ENCODE measurements at regions not wholly inside any gene's neighbourhood (a gene's known extent, or its start where the extent isn't known, plus 50 kb on each side); places are given as distances from the start of the nearest gene placed in this dataset.

- H2BK5ac ChIP-seq (ENCODE audit: low read depth, low read length), result no peak overlapping the region
- TF ChIP-seq, protein P1, sequence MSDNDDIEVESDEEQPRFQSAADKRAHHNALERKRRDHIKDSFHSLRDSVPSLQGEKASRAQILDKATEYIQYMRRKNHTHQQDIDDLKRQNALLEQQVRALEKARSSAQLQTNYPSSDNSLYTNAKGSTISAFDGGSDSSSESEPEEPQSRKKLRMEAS (IDR thresholded peaks at IDR 0.05), result no peak
- TF ChIP-seq SUZ12 (IDR thresholded peaks at IDR 0.05; ENCODE audit: low read length) (no peak), USF2 (IDR thresholded peaks at IDR 0.05; ENCODE audit: low read length) (no peak), JUN (IDR thresholded peaks at IDR 0.05; ENCODE audit: low read depth, low read length) (no peak), HDAC2 (IDR thresholded peaks at IDR 0.05; ENCODE audit: borderline replicate concordance in 1 of 2, low read depth in 2 of 2, low read length in 2 of 2) (no peak)
- FAIRE-seq (no peak), DNase-seq (ENCODE audit: low read depth in 1 of 2, low spot score in 2 of 2) (no peak)
- H2BK12ac ChIP-seq (ENCODE audit: low read depth, low read length), result no peak overlapping the region
- H4K20me1 ChIP-seq (replicated peaks in 1 of 2; ENCODE audit: control insufficient read depth in 1 of 2, insufficient read depth in 2 of 2, low read length in 2 of 2), result no peaks in the 10 kb centered on the region
- H3K36me3 ChIP-seq (ENCODE audit: control insufficient read depth in 2 of 4, insufficient read depth in 4 of 4, low read length in 3 of 4), result no peaks in the 10 kb centered on the region
- H3K79me2 ChIP-seq (ENCODE audit: control insufficient read depth in 1 of 2, insufficient read depth in 2 of 2, low read length in 2 of 2), result no peaks in the 10 kb centered on the region
- no peak overlapping the region for H2AK5ac ChIP-seq (ENCODE audit: low read depth, low read length)
- no peak overlapping the region for H3K4ac ChIP-seq (replicated peaks; ENCODE audit: insufficient read length, low read depth, low read length)
- no peak overlapping the region for H4K8ac ChIP-seq (ENCODE audit: extremely low read depth, insufficient read depth, low read length)
- H2BK120ac ChIP-seq (replicated peaks; ENCODE audit: low read depth, low read length), result no peak overlapping the region
- no peak overlapping the region for H3K9ac ChIP-seq (replicated peaks in 1 of 4; ENCODE audit: extremely low read depth in 1 of 4, low read depth in 3 of 4, low read length in 3 of 4)
- no peak overlapping the region for H3K27ac ChIP-seq (ENCODE audit: low read depth, low read length)
- 92% methylated on average over 2 of the region's 2 CpGs; no CpG with 5 or more reads in 1 of the 2 experiments for WGBS, 2 experiments (ENCODE audit: extremely low coverage in 1 of 2, insufficient coverage in 1 of 2, insufficient read length in 1 of 2, insufficient replicate concordance in 2 of 2, low coverage in 1 of 2, low lambda C conversion rate in 2 of 2, missing lambda C conversion rate in 1 of 2)
- H3K79me1 ChIP-seq (ENCODE audit: low read depth, low read length), result no peaks in the 10 kb centered on the region
- no peak overlapping the region for H3K4me2 ChIP-seq (ENCODE audit: insufficient read depth in 1 of 2, low read depth in 2 of 2, low read length in 2 of 2)
- peak overlapping the region; percentile 56; the same call in 1 of the 2 replicates for H2AFZ ChIP-seq (ENCODE audit: low read length)
- no peaks in the 10 kb centered on the region for H3K27me3 ChIP-seq (replicated peaks in 1 of 4; ENCODE audit: control insufficient read depth in 3 of 4, extremely low read depth in 1 of 4, insufficient read depth in 3 of 4, low read length in 3 of 4)
- H3K4me3 ChIP-seq (ENCODE audit: extremely low read depth in 1 of 4, insufficient read depth in 2 of 4, low read depth in 3 of 4, low read length in 4 of 4), result no peak overlapping the region
- H3K14ac ChIP-seq (ENCODE audit: insufficient read length), result no peak overlapping the region
- H2BK15ac ChIP-seq (ENCODE audit: low read length), result no peak overlapping the region
- H3K56ac ChIP-seq (replicated peaks; ENCODE audit: insufficient read length, low read depth, low read length), result no peak overlapping the region
- ChIA-PET CTCF (ENCODE audit: partially characterized antibody) (no interaction called here), POLR2A (ENCODE audit: partially characterized antibody) (no interaction called here)
- no peak overlapping the region for H2BK20ac ChIP-seq (ENCODE audit: low read length)
- no peak overlapping the region for H4K5ac ChIP-seq (ENCODE audit: insufficient read length, low read depth, low read length)
- no peaks in the 10 kb centered on the region for H3K23me2 ChIP-seq (ENCODE audit: low read depth, low read length)
- H4K91ac ChIP-seq (replicated peaks; ENCODE audit: insufficient read length, low read length), result no peak overlapping the region
- no peak overlapping the region for H3K23ac ChIP-seq (ENCODE audit: insufficient read length)
- no peaks in the 10 kb centered on the region for H3K9me3 ChIP-seq (ENCODE audit: insufficient read depth in 2 of 2, low read depth in 1 of 2, low read length in 1 of 2)
- H3K18ac ChIP-seq (ENCODE audit: extremely low read depth, low read length), result no peak overlapping the region
- H3K4me1 ChIP-seq (replicated peaks in 1 of 4; ENCODE audit: control insufficient read depth in 3 of 4, insufficient read depth in 4 of 4, low read length in 3 of 4), result no peaks in the 10 kb centered on the region
Observed at GRCh38 chr6:104050455-104050854, 809.3 kb downstream of the HACE1 start.

Measured in H1 (cell line).